MM.1S (cell line): ENCODE measurements at regions not wholly inside any gene's neighbourhood (a gene's known extent, or its start where the extent isn't known, plus 50 kb on each side); places are given as distances from the start of the nearest gene placed in this dataset.

Source experiments
- DNase-seq: peaks from one replicate; pipeline ENCODE4 v3.0.0-alpha.2; 2015
- H2AFZ ChIP-seq: fragments of 300-600 bp; sonication (generic); 2 replicates; pipeline ENCODE4 v1.6.0; 2016; ENCODE audit warnings: antibody characterized with exemption, low read length
- H3F3A ChIP-seq: fragments of 300-600 bp; sonication (generic); 2 replicates; pipeline ENCODE4 v1.6.1; 2016; ENCODE audit warnings: mild to moderate bottlenecking, antibody characterized with exemption, low read length, moderate library complexity, mixed read lengths; ENCODE audit not compliant: insufficient read depth
- H3K27ac ChIP-seq: fragments of 300-600 bp; sonication (generic); 2 replicates; pipeline ENCODE4 v1.5.1; 2016; ENCODE audit warnings: mild to moderate bottlenecking, low read length
- H3K27me3 ChIP-seq: fragments of 300-600 bp; sonication (generic); replicated peaks from 2 replicates; pipeline ENCODE4 v1.6.0; 2016; ENCODE audit warnings: low read length; ENCODE audit not compliant: insufficient read depth
- H3K36me3 ChIP-seq: fragments of 300-600 bp; sonication (generic); replicated peaks from 2 replicates; pipeline ENCODE4 v1.6.1; 2016; ENCODE audit warnings: mild to moderate bottlenecking, low read length, mixed read lengths; ENCODE audit not compliant: insufficient read depth
- H3K4me1 ChIP-seq: fragments of 300-600 bp; sonication (generic); 2 replicates; pipeline ENCODE4 v1.6.1; 2016; ENCODE audit warnings: low read length, mixed read lengths
- H3K4me2 ChIP-seq: fragments of 300-600 bp; sonication (generic); 2 replicates; pipeline ENCODE4 v1.6.0; 2016; ENCODE audit warnings: low read depth, low read length
- H3K4me3 ChIP-seq: fragments of 300-600 bp; sonication (generic); 2 replicates; pipeline ENCODE4 v1.5.1; 2016; ENCODE audit warnings: low read length, mixed read lengths
- H3K79me2 ChIP-seq: fragments of 300-600 bp; sonication (generic); 2 replicates; pipeline ENCODE4 v1.6.1; 2016; ENCODE audit warnings: mixed run types, low read length, mixed read lengths
- H3K9ac ChIP-seq: fragments of 300-600 bp; sonication (generic); 2 replicates; pipeline ENCODE4 v1.6.1; 2016; ENCODE audit warnings: low read length, mixed read lengths
- H3K9me2 ChIP-seq: fragments of 300-600 bp; sonication (generic); replicated peaks from 2 replicates; pipeline ENCODE4 v1.6.1; 2016; ENCODE audit warnings: mild to moderate bottlenecking, low read length, mixed read lengths; ENCODE audit not compliant: insufficient read depth
- H3K9me3 ChIP-seq: fragments of 300-600 bp; sonication (generic); replicated peaks from 2 replicates; pipeline ENCODE4 v1.6.1; 2016; ENCODE audit warnings: mild to moderate bottlenecking, low read length, mixed read lengths; ENCODE audit not compliant: insufficient read depth
- H4K20me1 ChIP-seq: fragments of 300-600 bp; sonication (generic); 2 replicates; pipeline ENCODE4 v1.6.1; 2016; ENCODE audit warnings: mild to moderate bottlenecking, low read length, moderate library complexity, mixed read lengths; ENCODE audit not compliant: insufficient read depth
- EZH2 ChIP-seq: fragments of 300-600 bp; sonication (generic); optimal IDR thresholded peaks from 2 replicates; pipeline ENCODE3; 2017; ENCODE audit warnings: low read depth, mild to moderate bottlenecking, antibody characterized with exemption, low read length, mixed read lengths
- EZH2phosphoT487 ChIP-seq: fragments of 300-600 bp; sonication (generic); IDR thresholded peaks from 2 replicates; pipeline ENCODE4 v1.6.1; 2018; ENCODE audit warnings: antibody characterized with exemption, low read length
- TF ChIP-seq, protein P1 (sequence below): fragments of 300-600 bp; sonication (generic); IDR thresholded peaks from 2 replicates; pipeline ENCODE4 v1.5.1; 2016; ENCODE audit warnings: antibody characterized with exemption, low read length, mixed read lengths

DNA sequence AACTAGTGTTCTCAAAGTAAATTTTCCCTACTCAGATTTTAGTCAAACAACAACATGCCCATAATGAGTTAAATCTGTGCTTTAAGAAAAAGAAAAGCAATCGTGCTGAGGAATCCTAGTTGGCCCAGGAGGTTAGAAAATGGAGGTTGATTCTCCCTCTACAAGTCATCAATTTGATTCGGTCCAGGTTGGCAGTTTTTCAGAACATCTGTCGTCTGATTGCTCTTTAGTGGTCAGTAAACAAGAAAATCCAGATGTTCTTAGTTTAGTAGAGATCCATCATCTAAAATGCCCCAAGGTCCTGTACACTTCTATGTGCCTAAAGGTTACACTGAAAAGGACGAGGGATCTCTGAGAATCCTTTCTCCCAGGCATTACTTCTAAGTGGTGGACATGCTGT, 659.2 kb downstream of the MTRR start:
- Histone ChIP-seq H3K9me3 (no peaks in the 10 kb centered on the region), H3K9me2 (no peaks in the 10 kb centered on the region), H3F3A (no peaks in the 10 kb centered on the region), H3K27ac (no peak overlapping the region), H3K79me2 (no peaks in the 10 kb centered on the region), H3K36me3 (no peaks in the 10 kb centered on the region), H2AFZ (no peak overlapping the region), H3K27me3 (no peaks in the 10 kb centered on the region), H3K4me3 (no peak overlapping the region), H3K4me1 (no peaks in the 10 kb centered on the region), H4K20me1 (no peaks in the 10 kb centered on the region), H3K4me2 (no peak overlapping the region), H3K9ac (no peak overlapping the region)
- DNase-seq, result no peak
- TF ChIP-seq EZH2, result no peak
- TF ChIP-seq, protein P1, sequence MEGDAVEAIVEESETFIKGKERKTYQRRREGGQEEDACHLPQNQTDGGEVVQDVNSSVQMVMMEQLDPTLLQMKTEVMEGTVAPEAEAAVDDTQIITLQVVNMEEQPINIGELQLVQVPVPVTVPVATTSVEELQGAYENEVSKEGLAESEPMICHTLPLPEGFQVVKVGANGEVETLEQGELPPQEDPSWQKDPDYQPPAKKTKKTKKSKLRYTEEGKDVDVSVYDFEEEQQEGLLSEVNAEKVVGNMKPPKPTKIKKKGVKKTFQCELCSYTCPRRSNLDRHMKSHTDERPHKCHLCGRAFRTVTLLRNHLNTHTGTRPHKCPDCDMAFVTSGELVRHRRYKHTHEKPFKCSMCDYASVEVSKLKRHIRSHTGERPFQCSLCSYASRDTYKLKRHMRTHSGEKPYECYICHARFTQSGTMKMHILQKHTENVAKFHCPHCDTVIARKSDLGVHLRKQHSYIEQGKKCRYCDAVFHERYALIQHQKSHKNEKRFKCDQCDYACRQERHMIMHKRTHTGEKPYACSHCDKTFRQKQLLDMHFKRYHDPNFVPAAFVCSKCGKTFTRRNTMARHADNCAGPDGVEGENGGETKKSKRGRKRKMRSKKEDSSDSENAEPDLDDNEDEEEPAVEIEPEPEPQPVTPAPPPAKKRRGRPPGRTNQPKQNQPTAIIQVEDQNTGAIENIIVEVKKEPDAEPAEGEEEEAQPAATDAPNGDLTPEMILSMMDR, result no peak

DNA sequence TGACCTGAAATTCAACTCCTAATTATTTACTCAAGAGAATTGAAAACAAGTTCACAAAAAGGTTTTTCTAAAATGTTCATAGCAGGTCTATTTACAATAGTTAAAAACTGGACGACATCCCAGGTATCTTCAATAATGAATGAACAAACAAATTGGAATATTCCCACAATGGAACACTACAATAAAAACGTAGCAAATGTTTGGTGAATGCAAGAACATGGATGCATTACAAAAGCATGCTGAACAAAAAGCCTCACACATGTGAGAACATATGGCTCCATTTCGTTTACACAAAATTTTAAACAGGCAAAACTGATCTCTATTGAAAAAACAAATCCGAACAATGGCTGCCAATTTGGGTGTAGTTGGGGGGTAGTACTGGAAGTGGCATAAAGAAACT, 669.9 kb downstream of the MTRR start:
- DNase-seq, result no peak
- no peaks in the 10 kb centered on the region for H3K9me2 ChIP-seq
- no peak overlapping the region for H3K27ac ChIP-seq
- H3K36me3 ChIP-seq, result no peaks in the 10 kb centered on the region
- H3K79me2 ChIP-seq, result no peaks in the 10 kb centered on the region
- H3K9ac ChIP-seq, result no peak overlapping the region
- H3F3A ChIP-seq, result no peaks in the 10 kb centered on the region
- H3K9me3 ChIP-seq, result no peaks in the 10 kb centered on the region
- H3K27me3 ChIP-seq, result no peaks in the 10 kb centered on the region
- no peaks in the 10 kb centered on the region for H3K4me1 ChIP-seq
- H3K4me3 ChIP-seq, result no peak overlapping the region
- no peak overlapping the region for H2AFZ ChIP-seq
- no peak overlapping the region for H3K4me2 ChIP-seq
- no peak for TF ChIP-seq EZH2phosphoT487
- H4K20me1 ChIP-seq, result no peaks in the 10 kb centered on the region

DNA sequence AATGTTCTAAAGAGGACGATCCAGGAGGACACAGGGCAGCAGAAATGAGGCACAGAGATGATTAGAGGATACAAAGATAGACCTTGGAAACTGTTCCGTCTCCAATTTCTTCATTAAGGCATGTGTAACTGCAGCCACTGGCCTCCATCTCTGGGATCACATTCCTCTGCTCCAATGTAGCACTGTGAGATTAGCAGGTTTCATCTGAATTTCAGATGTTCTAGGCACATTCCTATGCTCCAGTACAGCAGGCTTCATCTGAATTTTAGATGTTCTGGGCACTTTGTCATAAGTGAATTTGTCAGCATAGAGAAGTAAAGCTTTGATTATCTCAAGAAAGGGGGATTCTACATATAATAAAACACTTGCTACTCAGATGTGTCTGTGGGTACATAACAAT, 671.4 kb downstream of the MTRR start:
- Histone ChIP-seq H3K4me2 (no peak overlapping the region), H3K9me2 (no peaks in the 10 kb centered on the region), H3K36me3 (no peaks in the 10 kb centered on the region), H3F3A (no peaks in the 10 kb centered on the region), H3K9me3 (no peaks in the 10 kb centered on the region), H3K79me2 (no peaks in the 10 kb centered on the region), H3K4me1 (no peaks in the 10 kb centered on the region), H4K20me1 (no peaks in the 10 kb centered on the region), H3K27me3 (no peaks in the 10 kb centered on the region), H2AFZ (no peak overlapping the region), H3K4me3 (no peak overlapping the region), H3K27ac (no peak overlapping the region), H3K9ac (no peak overlapping the region)
- TF ChIP-seq EZH2 (no peak), EZH2phosphoT487 (no peak)
- TF ChIP-seq, protein P1, result no peak
- DNase-seq, result no peak

DNA sequence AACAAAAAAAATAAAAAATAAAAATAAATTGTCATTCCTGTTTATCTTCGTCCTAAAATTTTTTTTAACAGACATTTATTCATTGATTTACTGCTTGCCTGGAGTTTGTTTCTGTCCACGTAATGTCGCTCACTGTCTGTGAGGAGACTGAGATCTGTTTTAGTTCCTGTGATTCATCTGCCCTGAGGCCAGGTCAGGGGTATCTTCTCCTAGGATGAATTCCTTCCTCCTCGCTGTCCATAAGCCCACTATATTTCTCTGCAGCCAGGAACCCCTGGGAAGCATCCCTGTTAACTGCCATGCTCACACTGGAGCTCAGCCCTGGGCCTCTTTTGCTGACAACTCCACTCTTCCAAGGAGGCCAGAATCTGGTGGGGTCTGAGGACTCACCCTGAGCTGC, 682.0 kb downstream of the MTRR start:
- TF ChIP-seq EZH2 (no peak), EZH2phosphoT487 (no peak)
- TF ChIP-seq, protein P1, result no peak
- H3K9ac ChIP-seq, result no peak overlapping the region
- H3K4me2 ChIP-seq, result no peak overlapping the region
- no peaks in the 10 kb centered on the region for H3K27me3 ChIP-seq
- no peaks in the 10 kb centered on the region for H3K36me3 ChIP-seq
- no peak for DNase-seq
- H3K4me3 ChIP-seq, result no peak overlapping the region
- no peaks in the 10 kb centered on the region for H3F3A ChIP-seq
- no peak overlapping the region for H3K27ac ChIP-seq
- H2AFZ ChIP-seq, result no peak overlapping the region
- no peaks in the 10 kb centered on the region for H3K4me1 ChIP-seq
- H4K20me1 ChIP-seq, result no peaks in the 10 kb centered on the region
- no peaks in the 10 kb centered on the region for H3K79me2 ChIP-seq
- H3K9me3 ChIP-seq, result no peaks in the 10 kb centered on the region
- H3K9me2 ChIP-seq, result no peaks in the 10 kb centered on the region
